MCF 10A (cell line): ENCODE measurements at regions not wholly inside any gene's neighbourhood (a gene's known extent, or its start where the extent isn't known, plus 50 kb on each side); places are given as distances from the start of the nearest gene placed in this dataset.

ENCODE experiments used
- BruUV-seq: library from RNA; stranded (reverse); fragments of 400-500 nt; replicated peaks from 2 replicates; lab custom pipeline; 2021; lab: Mats Ljungman, UMichigan
- CTCF ChIA-PET: fragments of 300-600 bp; sonication (Branson Sonifier 250); formaldehyde crosslinking; extraction: SDS; loops from one replicate; lab custom pipeline; 2021; ENCODE audit warnings: antibody characterized with exemption, inconsistent platforms; lab: Yijun Ruan, JAX
- POLR2A ChIA-PET: fragments of 300-600, 350-650 bp; sonication (Branson Sonifier 250); formaldehyde crosslinking; extraction: SDS; loops from one replicate; lab custom pipeline; 2020; ENCODE audit warnings: antibody characterized with exemption, inconsistent platforms; lab: Yijun Ruan, JAX
- DNase-seq: peaks from one replicate; pipeline ENCODE4 v3.0.0-alpha.2; 2018; ENCODE audit not compliant: unreplicated experiment
- H3K27ac Mint-ChIP-seq: one replicate; pipeline ENCODE4 v1.8.0; 2022; ENCODE audit warnings: mild to moderate bottlenecking, low read depth, mixed read lengths; ENCODE audit not compliant: unreplicated experiment
- H3K27me3 Mint-ChIP-seq: one replicate; pipeline ENCODE4 v1.8.0; 2022; ENCODE audit warnings: mixed read lengths; ENCODE audit not compliant: insufficient read depth, unreplicated experiment
- H3K36me3 Mint-ChIP-seq: one replicate; pipeline ENCODE4 v1.8.0; 2022; ENCODE audit warnings: mild to moderate bottlenecking, moderate library complexity, mixed read lengths; ENCODE audit not compliant: insufficient read depth, unreplicated experiment
- H3K4me1 Mint-ChIP-seq: one replicate; pipeline ENCODE4 v1.8.0; 2022; ENCODE audit warnings: mixed read lengths; ENCODE audit not compliant: insufficient read depth, unreplicated experiment
- H3K4me3 Mint-ChIP-seq: one replicate; pipeline ENCODE4 v1.8.0; 2022; ENCODE audit warnings: mild to moderate bottlenecking, moderate library complexity, mixed read lengths; ENCODE audit not compliant: unreplicated experiment
- H3K9me3 Mint-ChIP-seq: one replicate; pipeline ENCODE4 v1.8.0; 2022; ENCODE audit warnings: mixed read lengths; ENCODE audit not compliant: unreplicated experiment
- intact Hi-C: fragments of 100-400 bp; cut with micrococcal nuclease; formaldehyde crosslinking; loops from 2 replicates; pipeline ENCODE4 v1.14.1; 2022
- TF ChIP-seq, protein P1 (sequence below): fragments of 200-600 bp; IDR thresholded peaks from one replicate; pipeline ENCODE4 v1.8.0; 2022; ENCODE audit warnings: antibody characterized with exemption, mild to moderate bottlenecking; ENCODE audit not compliant: unreplicated experiment

DNA sequence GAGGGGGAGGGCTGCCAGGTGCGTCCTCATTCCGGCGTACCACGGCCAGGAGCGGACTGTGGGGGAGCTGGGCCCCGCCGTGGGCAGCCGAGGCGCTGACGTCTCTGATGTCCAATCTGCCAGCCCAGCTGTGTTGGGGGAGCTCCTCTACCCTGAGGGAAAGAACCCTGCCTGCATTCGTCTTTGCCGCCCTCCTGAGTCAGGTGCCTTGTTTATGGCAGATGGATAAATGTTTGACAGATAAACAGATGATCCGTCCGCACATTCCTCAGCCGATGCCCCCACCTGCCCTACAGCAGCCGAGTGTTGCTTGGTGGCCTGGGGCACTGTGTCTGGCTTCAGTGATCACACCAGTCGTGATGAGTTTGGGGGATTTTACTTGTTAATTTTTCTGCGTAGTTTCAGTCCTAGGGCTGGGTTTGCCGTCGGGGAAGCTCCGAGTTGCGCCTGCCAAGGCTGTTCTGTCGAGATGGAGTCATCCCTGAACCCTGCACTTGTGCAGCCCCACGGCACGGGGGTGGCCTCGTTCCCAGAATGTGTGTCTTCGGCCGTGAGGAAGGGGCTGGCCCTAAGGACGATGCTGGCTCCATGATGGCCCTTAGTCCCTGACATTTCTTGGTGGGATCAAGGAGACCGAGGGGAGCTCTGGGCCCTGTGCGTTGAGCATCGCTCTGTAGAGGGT, 1083.9 kb downstream of the BRD1 start:
- no peak for DNase-seq
- CTCF ChIA-PET, result interaction anchor here (0.6 kb wide), 1 partner anchor 537 kb away, joined by 4 read pairs; no protein-coding TSS in a partner anchor
- POLR2A ChIA-PET, result no interaction called here
- Mint-ChIP-seq H3K27me3 (no peaks in the 10 kb centered on the region), H3K4me3 (no peak overlapping the region), H3K9me3 (peaks cover 11% of the 10 kb centered on the region), H3K27ac (no peak overlapping the region), H3K36me3 (no peaks in the 10 kb centered on the region), H3K4me1 (no peaks in the 10 kb centered on the region)
- TF ChIP-seq, protein P1, sequence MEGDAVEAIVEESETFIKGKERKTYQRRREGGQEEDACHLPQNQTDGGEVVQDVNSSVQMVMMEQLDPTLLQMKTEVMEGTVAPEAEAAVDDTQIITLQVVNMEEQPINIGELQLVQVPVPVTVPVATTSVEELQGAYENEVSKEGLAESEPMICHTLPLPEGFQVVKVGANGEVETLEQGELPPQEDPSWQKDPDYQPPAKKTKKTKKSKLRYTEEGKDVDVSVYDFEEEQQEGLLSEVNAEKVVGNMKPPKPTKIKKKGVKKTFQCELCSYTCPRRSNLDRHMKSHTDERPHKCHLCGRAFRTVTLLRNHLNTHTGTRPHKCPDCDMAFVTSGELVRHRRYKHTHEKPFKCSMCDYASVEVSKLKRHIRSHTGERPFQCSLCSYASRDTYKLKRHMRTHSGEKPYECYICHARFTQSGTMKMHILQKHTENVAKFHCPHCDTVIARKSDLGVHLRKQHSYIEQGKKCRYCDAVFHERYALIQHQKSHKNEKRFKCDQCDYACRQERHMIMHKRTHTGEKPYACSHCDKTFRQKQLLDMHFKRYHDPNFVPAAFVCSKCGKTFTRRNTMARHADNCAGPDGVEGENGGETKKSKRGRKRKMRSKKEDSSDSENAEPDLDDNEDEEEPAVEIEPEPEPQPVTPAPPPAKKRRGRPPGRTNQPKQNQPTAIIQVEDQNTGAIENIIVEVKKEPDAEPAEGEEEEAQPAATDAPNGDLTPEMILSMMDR, result no peak
- intact Hi-C loops, result no loop called here
- no TSS peak for BruUV-seq

DNA sequence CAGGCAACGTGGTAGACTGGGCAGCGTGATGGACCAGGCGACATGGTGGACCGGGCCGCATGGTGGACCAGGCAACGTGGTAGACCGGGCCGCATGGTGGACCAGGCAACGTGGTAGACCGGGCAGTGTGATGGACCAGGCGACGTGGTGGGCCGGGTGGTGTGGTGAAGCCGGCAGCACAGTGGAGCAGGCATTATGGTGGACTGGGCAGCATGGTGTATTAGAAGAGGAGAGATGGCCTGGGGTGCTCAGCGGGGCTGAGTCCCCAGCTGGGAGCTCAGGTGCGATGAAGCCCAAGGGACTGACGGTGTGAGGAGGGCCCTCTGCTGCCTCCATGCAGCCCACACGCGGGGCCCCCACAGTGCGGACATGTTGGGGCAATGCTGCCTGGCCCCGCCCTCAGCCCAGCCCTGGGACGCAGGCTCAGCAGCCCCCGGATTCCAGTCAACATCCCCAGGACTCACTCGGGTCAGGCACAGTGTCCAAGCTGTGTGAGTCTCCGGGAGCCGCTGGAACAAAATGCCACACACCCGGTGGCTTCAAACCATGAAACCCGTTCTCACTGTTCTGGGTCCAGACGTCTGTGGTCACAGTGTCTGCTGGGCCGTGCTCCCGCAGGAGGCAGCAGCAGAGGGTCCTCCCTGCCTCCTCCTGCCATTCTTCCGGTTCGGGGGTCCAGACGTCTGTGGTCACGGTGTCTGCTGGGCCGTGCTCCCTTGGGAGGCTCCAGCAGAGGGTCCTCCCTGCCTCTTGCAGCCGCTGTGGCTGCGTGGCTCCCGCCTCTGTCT, 1084.9 kb downstream of the BRD1 start:
- H3K9me3 Mint-ChIP-seq, result peaks cover 15% of the 10 kb centered on the region
- intact Hi-C loops, result no loop called here

DNA sequence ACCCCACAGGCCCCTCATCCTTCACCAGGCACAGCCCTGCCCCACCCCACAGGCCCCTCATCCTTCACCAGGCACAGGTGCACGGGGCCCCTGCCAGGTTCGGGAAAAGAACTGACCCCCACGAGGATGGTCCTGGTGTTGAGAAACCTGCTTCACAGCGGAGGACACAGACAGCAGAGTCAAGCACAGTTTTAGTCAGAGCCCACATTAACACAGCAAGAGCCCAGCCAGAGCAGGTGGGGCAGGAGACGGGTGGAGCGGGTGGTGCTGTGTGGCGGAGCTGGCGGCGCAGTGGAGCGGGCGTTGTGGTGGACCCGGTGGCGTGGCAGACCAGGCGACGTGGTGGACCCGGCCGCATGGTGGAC, 1085.5 kb downstream of the BRD1 start:
- CTCF ChIA-PET, result no interaction called here
- TF ChIP-seq, protein P1, result no peak
- Mint-ChIP-seq H3K4me1 (no peaks in the 10 kb centered on the region), H3K27me3 (no peaks in the 10 kb centered on the region), H3K27ac (no peak overlapping the region), H3K4me3 (no peak overlapping the region), H3K9me3 (peaks cover 15% of the 10 kb centered on the region), H3K36me3 (no peaks in the 10 kb centered on the region)
- no TSS peak for BruUV-seq
- DNase-seq, result no peak
- intact Hi-C loops, result no loop called here
- POLR2A ChIA-PET, result no interaction called here

More for the DNA sequence above, 1084.9 kb downstream of the BRD1 start:
- DNase-seq, result no peak
- no TSS peak for BruUV-seq
- H3K27ac Mint-ChIP-seq, result no peak overlapping the region
- ChIA-PET CTCF (interaction anchor here (0.6 kb wide), 1 partner anchor 538 kb away, joined by 4 read pairs; no protein-coding TSS in a partner anchor), POLR2A (no interaction called here)
- H3K4me3 Mint-ChIP-seq, result no peak overlapping the region
- no peaks in the 10 kb centered on the region for H3K36me3 Mint-ChIP-seq
- no peaks in the 10 kb centered on the region for H3K4me1 Mint-ChIP-seq
- no peaks in the 10 kb centered on the region for H3K27me3 Mint-ChIP-seq
- TF ChIP-seq, protein P1, result no peak

DNA sequence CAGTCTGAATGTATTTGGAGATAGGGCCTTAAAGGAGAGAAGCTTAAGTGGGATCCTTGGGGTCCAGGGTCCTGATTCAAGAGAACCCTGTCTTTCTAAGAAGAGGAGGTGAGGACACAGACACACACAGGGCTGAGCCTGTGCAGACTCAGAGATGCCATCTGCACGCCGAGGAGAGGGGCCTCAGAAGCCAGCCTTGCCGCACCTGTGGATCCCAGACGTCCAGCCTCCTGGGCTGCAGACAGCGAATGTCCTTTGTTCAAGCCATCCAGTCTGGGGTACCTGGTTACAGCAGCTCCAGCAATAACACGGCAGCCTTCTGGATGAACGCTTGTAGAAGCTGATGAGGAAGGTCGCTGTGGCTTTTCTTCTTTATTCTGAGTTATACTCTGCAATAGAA, 1086.1 kb downstream of the BRD1 start:
- peaks cover 15% of the 10 kb centered on the region for H3K9me3 Mint-ChIP-seq
- no peaks in the 10 kb centered on the region for H3K36me3 Mint-ChIP-seq
- CTCF ChIA-PET, result no interaction called here
- no peaks in the 10 kb centered on the region for H3K27me3 Mint-ChIP-seq
- H3K27ac Mint-ChIP-seq, result no peak overlapping the region
- intact Hi-C loops, result no loop called here
- POLR2A ChIA-PET, result no interaction called here
- H3K4me3 Mint-ChIP-seq, result no peak overlapping the region
- DNase-seq, result no peak
- no TSS peak for BruUV-seq
- no peaks in the 10 kb centered on the region for H3K4me1 Mint-ChIP-seq
- TF ChIP-seq, protein P1, result no peak
